ENCODE measurements at regions not wholly inside any gene's neighbourhood (a gene's known extent, or its start where the extent isn't known, plus 50 kb on each side); places are given as distances from the start of the nearest gene placed in this dataset.

DNA sequence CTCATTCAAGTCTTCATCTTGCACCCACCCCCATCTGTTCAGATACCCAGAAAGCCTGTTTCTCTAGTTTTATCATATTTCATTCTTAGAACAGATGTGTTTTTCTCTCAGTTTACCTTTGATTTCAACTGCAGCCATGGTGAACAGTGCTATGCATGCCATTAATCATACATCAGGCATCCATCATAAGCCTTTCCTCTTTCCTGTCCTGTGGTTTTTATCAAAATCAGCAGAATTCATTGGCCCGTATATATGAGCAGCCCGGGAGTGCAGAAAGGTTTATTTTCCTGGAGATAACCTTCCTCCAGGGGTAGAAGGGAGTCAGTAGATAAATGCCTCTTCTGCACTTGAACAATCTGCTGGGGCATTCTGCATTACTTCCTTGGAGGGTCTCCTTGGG lies 65.7 kb downstream of the IL21 start:
- TF ChIP-seq EP300 (IDR thresholded peaks at IDR 0.05; ENCODE audit: borderline replicate concordance) (no peak), YY1 (IDR thresholded peaks at IDR 0.05; ENCODE audit: low read depth) (no peak), TAF1 (IDR thresholded peaks at IDR 0.05; ENCODE audit: low read depth) (no peak)
- TF ChIP-seq, protein P1, sequence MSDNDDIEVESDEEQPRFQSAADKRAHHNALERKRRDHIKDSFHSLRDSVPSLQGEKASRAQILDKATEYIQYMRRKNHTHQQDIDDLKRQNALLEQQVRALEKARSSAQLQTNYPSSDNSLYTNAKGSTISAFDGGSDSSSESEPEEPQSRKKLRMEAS (IDR thresholded peaks at IDR 0.05): no peak
- TF ChIP-seq, protein P2, sequence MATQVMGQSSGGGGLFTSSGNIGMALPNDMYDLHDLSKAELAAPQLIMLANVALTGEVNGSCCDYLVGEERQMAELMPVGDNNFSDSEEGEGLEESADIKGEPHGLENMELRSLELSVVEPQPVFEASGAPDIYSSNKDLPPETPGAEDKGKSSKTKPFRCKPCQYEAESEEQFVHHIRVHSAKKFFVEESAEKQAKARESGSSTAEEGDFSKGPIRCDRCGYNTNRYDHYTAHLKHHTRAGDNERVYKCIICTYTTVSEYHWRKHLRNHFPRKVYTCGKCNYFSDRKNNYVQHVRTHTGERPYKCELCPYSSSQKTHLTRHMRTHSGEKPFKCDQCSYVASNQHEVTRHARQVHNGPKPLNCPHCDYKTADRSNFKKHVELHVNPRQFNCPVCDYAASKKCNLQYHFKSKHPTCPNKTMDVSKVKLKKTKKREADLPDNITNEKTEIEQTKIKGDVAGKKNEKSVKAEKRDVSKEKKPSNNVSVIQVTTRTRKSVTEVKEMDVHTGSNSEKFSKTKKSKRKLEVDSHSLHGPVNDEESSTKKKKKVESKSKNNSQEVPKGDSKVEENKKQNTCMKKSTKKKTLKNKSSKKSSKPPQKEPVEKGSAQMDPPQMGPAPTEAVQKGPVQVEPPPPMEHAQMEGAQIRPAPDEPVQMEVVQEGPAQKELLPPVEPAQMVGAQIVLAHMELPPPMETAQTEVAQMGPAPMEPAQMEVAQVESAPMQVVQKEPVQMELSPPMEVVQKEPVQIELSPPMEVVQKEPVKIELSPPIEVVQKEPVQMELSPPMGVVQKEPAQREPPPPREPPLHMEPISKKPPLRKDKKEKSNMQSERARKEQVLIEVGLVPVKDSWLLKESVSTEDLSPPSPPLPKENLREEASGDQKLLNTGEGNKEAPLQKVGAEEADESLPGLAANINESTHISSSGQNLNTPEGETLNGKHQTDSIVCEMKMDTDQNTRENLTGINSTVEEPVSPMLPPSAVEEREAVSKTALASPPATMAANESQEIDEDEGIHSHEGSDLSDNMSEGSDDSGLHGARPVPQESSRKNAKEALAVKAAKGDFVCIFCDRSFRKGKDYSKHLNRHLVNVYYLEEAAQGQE (IDR thresholded peaks at IDR 0.05; ENCODE audit: low read depth): no peak
- TF ChIP-seq, protein P3, sequence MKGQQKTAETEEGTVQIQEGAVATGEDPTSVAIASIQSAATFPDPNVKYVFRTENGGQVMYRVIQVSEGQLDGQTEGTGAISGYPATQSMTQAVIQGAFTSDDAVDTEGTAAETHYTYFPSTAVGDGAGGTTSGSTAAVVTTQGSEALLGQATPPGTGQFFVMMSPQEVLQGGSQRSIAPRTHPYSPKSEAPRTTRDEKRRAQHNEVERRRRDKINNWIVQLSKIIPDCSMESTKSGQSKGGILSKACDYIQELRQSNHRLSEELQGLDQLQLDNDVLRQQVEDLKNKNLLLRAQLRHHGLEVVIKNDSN (IDR thresholded peaks at IDR 0.05): no peak

DNA sequence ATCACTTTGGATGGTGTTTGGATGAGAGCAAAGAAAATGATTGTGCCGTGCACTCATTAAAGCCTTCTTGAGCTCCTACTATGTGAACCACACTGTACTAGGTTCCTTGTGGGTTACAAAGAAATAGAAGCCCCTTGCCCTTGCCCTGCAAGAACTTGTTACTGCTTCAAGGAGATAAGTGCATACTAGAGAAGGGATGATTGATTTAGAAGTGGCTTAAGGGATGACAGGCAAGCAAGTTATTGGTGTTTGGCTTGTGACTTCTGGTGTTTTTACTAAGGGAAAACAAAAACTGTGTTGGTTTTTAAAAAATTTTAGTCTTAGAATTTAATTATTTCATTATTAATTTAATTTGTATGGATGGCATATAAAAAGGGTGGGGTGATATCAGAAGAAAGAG lies 67.4 kb downstream of the IL21 start:
- no peak for TF ChIP-seq CEBPB (IDR thresholded peaks at IDR 0.05)
- TF ChIP-seq EGR1 (IDR thresholded peaks at IDR 0.05): no peak
- no peak for TF ChIP-seq EP300 (IDR thresholded peaks at IDR 0.05; ENCODE audit: borderline replicate concordance)
- no peak for TF ChIP-seq TCF12 (IDR thresholded peaks at IDR 0.05; ENCODE audit: low read depth)
- TF ChIP-seq YY1 (IDR thresholded peaks at IDR 0.05; ENCODE audit: low read depth): no peak
- TF ChIP-seq CREB1 (IDR thresholded peaks at IDR 0.05; ENCODE audit: low read depth): no peak
- TF ChIP-seq, protein P3 (IDR thresholded peaks at IDR 0.05): no peak
- TF ChIP-seq TAF1 (IDR thresholded peaks at IDR 0.05; ENCODE audit: low read depth): no peak

DNA sequence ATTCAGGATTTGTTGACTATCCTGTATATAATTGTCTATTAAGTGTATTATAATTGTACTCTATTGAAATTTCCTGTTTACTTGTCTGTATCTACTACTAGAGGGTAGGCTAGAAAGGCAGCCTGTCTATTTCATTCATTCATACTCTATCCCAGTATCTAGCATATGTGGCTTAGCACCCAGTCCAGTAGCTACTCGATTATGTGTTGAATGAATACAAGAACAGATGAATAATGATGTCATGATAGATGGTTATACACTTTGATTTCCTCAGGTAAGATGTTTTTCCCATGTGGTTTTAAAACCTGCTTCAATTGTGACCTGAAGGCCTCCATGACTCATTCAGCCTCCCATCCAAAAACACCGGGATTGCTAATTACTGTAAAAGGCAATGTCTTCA lies 68.0 kb downstream of the IL21 start:
- TF ChIP-seq RAD21 (IDR thresholded peaks at IDR 0.05; ENCODE audit: low read depth) (no peak), EGR1 (IDR thresholded peaks at IDR 0.05) (no peak), FOXM1 (IDR thresholded peaks at IDR 0.05; ENCODE audit: borderline replicate concordance, low read depth) (no peak), ZBTB7A (IDR thresholded peaks at IDR 0.05; ENCODE audit: low read depth) (no peak), YY1 (IDR thresholded peaks at IDR 0.05; ENCODE audit: low read depth) (no peak), TCF12 (IDR thresholded peaks at IDR 0.05; ENCODE audit: low read depth) (no peak), TEAD4 (IDR thresholded peaks at IDR 0.05) (no peak), NFIC (IDR thresholded peaks at IDR 0.05) (no peak), CREB1 (IDR thresholded peaks at IDR 0.05; ENCODE audit: low read depth) (no peak)
- TF ChIP-seq, protein P1 (IDR thresholded peaks at IDR 0.05): no peak

DNA sequence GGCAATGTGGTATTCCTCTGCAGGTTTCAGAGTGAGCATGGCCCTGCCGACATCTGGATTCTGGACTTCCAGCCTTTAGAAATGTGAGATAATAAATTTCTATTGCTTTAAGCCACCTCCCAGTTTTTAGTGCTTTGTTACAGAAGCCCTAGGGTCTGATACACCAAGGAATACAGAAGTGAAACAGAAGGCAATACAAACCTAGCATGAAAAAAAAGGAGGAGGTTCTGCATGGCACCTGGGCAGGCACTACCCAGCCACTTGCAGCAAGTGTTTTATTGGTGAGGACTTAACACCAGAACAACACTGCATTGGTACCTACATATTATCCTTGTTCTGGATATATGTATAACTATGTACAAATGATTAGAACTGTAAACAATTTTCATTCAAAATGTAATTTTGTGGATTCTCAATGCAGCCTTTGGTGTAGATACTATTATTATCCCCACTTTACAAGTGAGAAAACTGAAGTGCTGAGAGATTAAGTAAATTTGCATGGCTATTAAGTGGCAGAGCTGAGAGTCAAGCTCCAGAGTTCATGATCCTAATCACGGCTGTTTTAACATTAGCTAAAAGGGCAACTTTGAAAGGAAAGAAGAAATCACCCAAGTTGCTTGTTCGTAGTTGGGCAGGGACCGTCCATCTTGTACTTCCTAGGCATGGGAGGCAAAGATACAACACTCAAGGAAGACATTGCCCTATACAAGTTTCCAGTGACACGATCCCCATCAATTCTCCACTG lies 71.8 kb downstream of the IL21 start:
- TF ChIP-seq ZBTB7A (IDR thresholded peaks at IDR 0.05; ENCODE audit: low read depth): no peak
- TF ChIP-seq YY1 (IDR thresholded peaks at IDR 0.05; ENCODE audit: low read depth): no peak
- no peak for TF ChIP-seq RAD21 (IDR thresholded peaks at IDR 0.05; ENCODE audit: low read depth)
- TF ChIP-seq, protein P2 (IDR thresholded peaks at IDR 0.05; ENCODE audit: low read depth): no peak
- TF ChIP-seq EGR1 (IDR thresholded peaks at IDR 0.05): no peak
- TF ChIP-seq, protein P3 (IDR thresholded peaks at IDR 0.05): no peak
- TF ChIP-seq TEAD4 (IDR thresholded peaks at IDR 0.05): no peak
- no peak for TF ChIP-seq CREB1 (IDR thresholded peaks at IDR 0.05; ENCODE audit: low read depth)
- no peak for TF ChIP-seq FOXM1 (IDR thresholded peaks at IDR 0.05; ENCODE audit: borderline replicate concordance, low read depth)
- TF ChIP-seq CEBPB (IDR thresholded peaks at IDR 0.05): no peak
- TF ChIP-seq, protein P1 (IDR thresholded peaks at IDR 0.05): no peak
- no peak for TF ChIP-seq EP300 (IDR thresholded peaks at IDR 0.05; ENCODE audit: borderline replicate concordance)
- TF ChIP-seq TAF1 (IDR thresholded peaks at IDR 0.05; ENCODE audit: low read depth): no peak

DNA sequence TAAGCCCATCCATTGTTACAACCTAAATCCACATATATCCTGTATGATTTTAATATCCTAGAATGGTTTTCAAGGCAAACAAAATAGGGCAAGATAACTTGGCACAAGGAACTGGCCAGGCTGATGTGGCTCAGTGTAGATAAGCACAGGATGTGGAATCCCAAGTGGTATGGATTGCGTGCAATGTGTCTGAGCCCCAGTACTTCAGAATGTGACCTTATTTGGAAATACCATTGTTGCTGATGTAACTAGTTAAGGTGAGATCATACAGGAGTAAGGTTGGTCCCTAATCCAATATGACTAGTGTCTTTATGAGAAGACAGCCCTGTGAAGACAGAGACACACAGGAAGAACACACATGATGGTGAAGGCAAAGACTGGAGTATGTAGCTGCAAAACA lies 72.4 kb downstream of the IL21 start:
- TF ChIP-seq, protein P1 (IDR thresholded peaks at IDR 0.05): no peak
- no peak for TF ChIP-seq TAF1 (IDR thresholded peaks at IDR 0.05; ENCODE audit: low read depth)
- TF ChIP-seq EP300 (IDR thresholded peaks at IDR 0.05; ENCODE audit: borderline replicate concordance): no peak
- TF ChIP-seq YY1 (IDR thresholded peaks at IDR 0.05; ENCODE audit: low read depth): no peak
- TF ChIP-seq TEAD4 (IDR thresholded peaks at IDR 0.05): no peak
- TF ChIP-seq CREB1 (IDR thresholded peaks at IDR 0.05; ENCODE audit: low read depth): no peak
- TF ChIP-seq EGR1 (IDR thresholded peaks at IDR 0.05): no peak
- TF ChIP-seq NFIC (IDR thresholded peaks at IDR 0.05): no peak
- TF ChIP-seq CEBPB (IDR thresholded peaks at IDR 0.05): no peak
- TF ChIP-seq ZBTB7A (IDR thresholded peaks at IDR 0.05; ENCODE audit: low read depth): no peak
- TF ChIP-seq, protein P3 (IDR thresholded peaks at IDR 0.05): no peak
- TF ChIP-seq TCF12 (IDR thresholded peaks at IDR 0.05; ENCODE audit: low read depth): no peak
- TF ChIP-seq, protein P2 (IDR thresholded peaks at IDR 0.05; ENCODE audit: low read depth): no peak
- TF ChIP-seq FOXM1 (IDR thresholded peaks at IDR 0.05; ENCODE audit: borderline replicate concordance, low read depth): no peak
- TF ChIP-seq RAD21 (IDR thresholded peaks at IDR 0.05; ENCODE audit: low read depth): no peak
